ENCODE measurements at regions not wholly inside any gene's neighbourhood (a gene's known extent, or its start where the extent isn't known, plus 50 kb on each side); places are given as distances from the start of the nearest gene placed in this dataset.

- TF ChIP-seq E2F5 (CRISPR knock-in tag; IDR thresholded peaks at IDR 0.05) (no peak), TEAD1 (CRISPR knock-in tag; IDR thresholded peaks at IDR 0.05) (no peak), CTCF (IDR thresholded peaks at IDR 0.05) (no peak), ATF1 (CRISPR knock-in tag; IDR thresholded peaks at IDR 0.05) (no peak), FOXK1 (CRISPR knock-in tag; IDR thresholded peaks at IDR 0.05) (no peak)
- TF ChIP-seq, protein P1, sequence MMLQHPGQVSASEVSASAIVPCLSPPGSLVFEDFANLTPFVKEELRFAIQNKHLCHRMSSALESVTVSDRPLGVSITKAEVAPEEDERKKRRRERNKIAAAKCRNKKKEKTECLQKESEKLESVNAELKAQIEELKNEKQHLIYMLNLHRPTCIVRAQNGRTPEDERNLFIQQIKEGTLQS (CRISPR knock-in tag; conservative IDR thresholded peaks at IDR 0.05) = no peak
- TF ChIP-seq, protein P2, sequence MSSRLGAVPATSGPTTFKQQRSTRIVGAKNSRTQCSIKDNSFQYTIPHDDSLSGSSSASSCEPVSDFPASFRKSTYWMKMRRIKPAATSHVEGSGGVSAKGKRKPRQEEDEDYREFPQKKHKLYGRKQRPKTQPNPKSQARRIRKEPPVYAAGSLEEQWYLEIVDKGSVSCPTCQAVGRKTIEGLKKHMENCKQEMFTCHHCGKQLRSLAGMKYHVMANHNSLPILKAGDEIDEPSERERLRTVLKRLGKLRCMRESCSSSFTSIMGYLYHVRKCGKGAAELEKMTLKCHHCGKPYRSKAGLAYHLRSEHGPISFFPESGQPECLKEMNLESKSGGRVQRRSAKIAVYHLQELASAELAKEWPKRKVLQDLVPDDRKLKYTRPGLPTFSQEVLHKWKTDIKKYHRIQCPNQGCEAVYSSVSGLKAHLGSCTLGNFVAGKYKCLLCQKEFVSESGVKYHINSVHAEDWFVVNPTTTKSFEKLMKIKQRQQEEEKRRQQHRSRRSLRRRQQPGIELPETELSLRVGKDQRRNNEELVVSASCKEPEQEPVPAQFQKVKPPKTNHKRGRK (CRISPR knock-in tag; IDR thresholded peaks at IDR 0.05; ENCODE audit: borderline replicate concordance) = no peak
- TF ChIP-seq, protein P3, sequence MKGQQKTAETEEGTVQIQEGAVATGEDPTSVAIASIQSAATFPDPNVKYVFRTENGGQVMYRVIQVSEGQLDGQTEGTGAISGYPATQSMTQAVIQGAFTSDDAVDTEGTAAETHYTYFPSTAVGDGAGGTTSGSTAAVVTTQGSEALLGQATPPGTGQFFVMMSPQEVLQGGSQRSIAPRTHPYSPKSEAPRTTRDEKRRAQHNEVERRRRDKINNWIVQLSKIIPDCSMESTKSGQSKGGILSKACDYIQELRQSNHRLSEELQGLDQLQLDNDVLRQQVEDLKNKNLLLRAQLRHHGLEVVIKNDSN (CRISPR knock-in tag; IDR thresholded peaks at IDR 0.05) = no peak
These were observed 98.2 kb upstream of the PMAIP1 start for GRCh38 chr18:59801576-59801975.
